ENCODE measurements at regions not wholly inside any gene's neighbourhood (a gene's known extent, or its start where the extent isn't known, plus 50 kb on each side); places are given as distances from the start of the nearest gene placed in this dataset.

DNA sequence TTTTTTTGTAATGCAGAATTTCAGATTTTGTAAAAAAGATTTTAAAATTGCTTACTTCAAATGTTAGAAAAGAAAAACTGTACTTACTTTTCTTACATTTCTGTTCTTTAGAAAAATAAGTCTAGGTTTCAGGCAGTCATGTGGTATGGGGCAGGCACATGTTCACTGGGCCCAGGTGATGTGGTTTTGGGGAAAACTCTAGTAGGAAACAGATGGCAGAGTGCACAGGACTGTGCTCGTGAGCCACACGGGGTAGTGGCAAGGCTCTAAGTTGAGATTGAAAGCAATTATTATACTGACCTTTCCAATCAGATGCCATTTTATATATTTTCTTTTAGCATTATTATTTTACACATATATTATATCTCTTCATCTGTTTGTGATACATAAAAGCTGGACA is 1036.9 kb upstream of the TMEFF2 start:
- TF ChIP-seq, protein P1, sequence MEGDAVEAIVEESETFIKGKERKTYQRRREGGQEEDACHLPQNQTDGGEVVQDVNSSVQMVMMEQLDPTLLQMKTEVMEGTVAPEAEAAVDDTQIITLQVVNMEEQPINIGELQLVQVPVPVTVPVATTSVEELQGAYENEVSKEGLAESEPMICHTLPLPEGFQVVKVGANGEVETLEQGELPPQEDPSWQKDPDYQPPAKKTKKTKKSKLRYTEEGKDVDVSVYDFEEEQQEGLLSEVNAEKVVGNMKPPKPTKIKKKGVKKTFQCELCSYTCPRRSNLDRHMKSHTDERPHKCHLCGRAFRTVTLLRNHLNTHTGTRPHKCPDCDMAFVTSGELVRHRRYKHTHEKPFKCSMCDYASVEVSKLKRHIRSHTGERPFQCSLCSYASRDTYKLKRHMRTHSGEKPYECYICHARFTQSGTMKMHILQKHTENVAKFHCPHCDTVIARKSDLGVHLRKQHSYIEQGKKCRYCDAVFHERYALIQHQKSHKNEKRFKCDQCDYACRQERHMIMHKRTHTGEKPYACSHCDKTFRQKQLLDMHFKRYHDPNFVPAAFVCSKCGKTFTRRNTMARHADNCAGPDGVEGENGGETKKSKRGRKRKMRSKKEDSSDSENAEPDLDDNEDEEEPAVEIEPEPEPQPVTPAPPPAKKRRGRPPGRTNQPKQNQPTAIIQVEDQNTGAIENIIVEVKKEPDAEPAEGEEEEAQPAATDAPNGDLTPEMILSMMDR (IDR thresholded peaks at IDR 0.05 in 4 of 5, conservative IDR thresholded peaks at IDR 0.05 in 1 of 5) = no peak
- no peak for TF ChIP-seq POLR2A (IDR thresholded peaks at IDR 0.05)
